Fibroblast of peridontal ligament (primary cell): ENCODE measurements at regions not wholly inside any gene's neighbourhood (a gene's known extent, or its start where the extent isn't known, plus 50 kb on each side); places are given as distances from the start of the nearest gene placed in this dataset.
"Not testable (repeated sequence)": the region's sequence is repeated elsewhere in the genome, so short reads cannot be mapped to it uniquely, and the experiment has no call there.

ENCODE experiments used
- DNase-seq: peaks from one replicate; pipeline ENCODE4 v3.0.0-alpha.2; 2010; ENCODE audit errors: extremely low read depth

DNA sequence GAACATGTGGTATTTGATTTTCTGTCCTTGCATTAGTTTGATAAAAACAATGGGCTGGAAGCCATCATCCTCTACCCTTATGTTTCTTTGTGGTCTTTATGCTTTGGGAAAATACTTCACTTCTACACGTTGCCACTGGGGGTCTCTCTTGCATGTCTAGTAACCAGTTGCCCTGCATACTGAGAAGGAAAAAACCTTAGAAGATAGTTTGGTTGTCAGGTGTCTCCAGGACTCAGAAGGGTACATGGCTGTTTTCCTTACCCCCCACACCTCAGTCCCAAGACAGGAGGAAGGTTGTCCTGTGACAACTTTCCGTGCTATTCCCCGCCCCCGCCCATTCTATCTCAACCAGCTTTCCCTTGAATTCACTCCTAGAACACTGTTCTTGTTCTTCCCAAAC is 62.1 kb upstream of the LANCL3 start:
- DNase-seq, result peak; percentile 0

DNA sequence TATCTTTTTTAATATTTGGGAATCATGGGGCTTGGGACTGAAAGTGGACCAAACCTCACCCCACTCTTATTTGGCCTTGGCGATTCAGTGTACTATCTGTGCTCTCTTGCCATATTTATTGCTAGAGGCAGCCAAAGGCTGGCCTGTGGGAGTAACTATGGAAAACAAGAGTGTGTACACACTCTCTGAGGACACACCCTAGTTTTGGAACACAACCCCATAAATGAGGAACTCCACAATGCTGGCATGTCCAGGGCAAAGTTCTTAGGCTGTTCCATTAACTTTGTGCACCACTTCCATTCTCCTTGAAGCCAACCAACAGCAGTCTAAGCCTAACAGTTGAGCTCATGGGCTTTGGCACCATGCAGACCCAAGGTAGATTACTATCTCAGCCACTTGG is 54.9 kb upstream of the LANCL3 start:
- DNase-seq, result not testable (repeated sequence)

DNA sequence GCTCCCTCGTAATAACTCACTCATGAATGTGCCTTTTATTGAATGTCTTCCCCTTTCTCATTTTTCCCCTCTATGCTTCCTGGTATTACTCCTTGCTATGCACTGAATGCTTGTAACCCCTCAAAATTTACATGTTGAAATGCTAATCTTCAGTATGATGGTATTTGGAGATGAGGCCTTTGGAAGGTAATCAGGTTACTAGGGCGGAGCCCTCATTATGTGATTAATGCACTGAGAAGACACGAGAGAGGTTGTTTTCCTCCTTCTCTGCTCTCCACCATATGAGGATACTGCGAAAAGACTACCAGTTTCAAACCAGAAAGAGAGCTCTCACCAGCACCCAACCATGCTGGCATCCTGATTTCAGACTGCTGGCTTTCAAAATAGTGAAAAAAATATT is 52.2 kb upstream of the LANCL3 start:
- not testable (repeated sequence) for DNase-seq

DNA sequence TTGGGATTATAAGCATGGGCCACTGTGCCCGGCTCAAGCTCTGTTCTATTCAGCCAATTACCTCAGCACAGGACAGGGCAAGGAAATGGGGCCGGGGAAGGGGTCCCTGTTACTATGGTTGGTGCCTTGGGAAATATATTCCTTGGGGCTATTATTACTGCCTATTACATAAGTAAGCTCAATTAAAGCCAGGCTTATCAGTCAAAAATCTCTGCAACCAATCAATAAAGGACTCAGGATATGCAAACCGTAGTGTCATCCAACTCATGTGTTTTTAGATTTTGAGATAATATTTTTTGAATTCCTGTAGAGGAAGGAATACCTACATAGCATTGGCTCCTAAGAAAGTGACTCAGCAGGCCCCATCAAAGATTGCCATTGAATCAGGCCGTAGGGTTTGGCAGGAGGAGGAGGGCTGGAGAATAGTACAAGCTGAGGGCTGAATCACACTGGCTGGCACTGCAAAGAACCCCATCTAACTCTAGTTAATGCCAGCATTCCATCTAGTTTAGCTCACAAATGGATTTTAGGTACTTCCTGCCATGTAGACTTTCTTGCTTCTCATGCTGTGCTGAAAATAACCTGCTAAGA is 50.5 kb upstream of the LANCL3 start:
- peak; percentile 8 for DNase-seq
